ENCODE measurements at regions not wholly inside any gene's neighbourhood (a gene's known extent, or its start where the extent isn't known, plus 50 kb on each side); places are given as distances from the start of the nearest gene placed in this dataset.

GRCh38 chr18:46419391-46420141, 237.5 kb downstream of the LOXHD1 start:
- no peaks in the 10 kb centered on the region for H3K9me3 ChIP-seq
- no peaks in the 10 kb centered on the region for H3K27me3 ChIP-seq
- intact Hi-C loops (cut with DNase I; ENCODE audit: low total_unique reads), result no loop called here
- TF ChIP-seq CTCF (IDR thresholded peaks at IDR 0.05), result no peak
- no peak overlapping the region for H3K27ac ChIP-seq
- H3K4me3 ChIP-seq, result no peak overlapping the region
- H3K4me1 ChIP-seq, result peaks cover 0 to 15% (median 12%) of the 10 kb centered on the region in 4 donors
- no peaks in the 10 kb centered on the region for H3K36me3 ChIP-seq
- peak in 1 of 2 donors; percentile 53 for DNase-seq

- intact Hi-C loops (cut with DNase I; ENCODE audit: low total_unique reads), result no loop called here
- no peak overlapping the region for H3K27ac ChIP-seq
- no peak for TF ChIP-seq CTCF (IDR thresholded peaks at IDR 0.05)
- H3K9me3 ChIP-seq, result no peaks in the 10 kb centered on the region
- no peaks in the 10 kb centered on the region for H3K36me3 ChIP-seq
- H3K4me3 ChIP-seq, result no peak overlapping the region
- H3K27me3 ChIP-seq, result no peaks in the 10 kb centered on the region
- no peak for DNase-seq
- peaks cover 0 to 15% (median 12%) of the 10 kb centered on the region in 4 donors for H3K4me1 ChIP-seq
Observed at GRCh38 chr18:46421973-46422551, 235.0 kb downstream of the LOXHD1 start.

GRCh38 chr18:46422552-46423055, 234.4 kb downstream of the LOXHD1 start:
- intact Hi-C loops (cut with DNase I; ENCODE audit: low total_unique reads), result no loop called here
- Histone ChIP-seq H3K9me3 (no peaks in the 10 kb centered on the region), H3K4me3 (no peak overlapping the region), H3K36me3 (no peaks in the 10 kb centered on the region), H3K4me1 (peaks cover 0 to 15% (median 12%) of the 10 kb centered on the region in 4 donors), H3K27ac (no peak overlapping the region), H3K27me3 (no peaks in the 10 kb centered on the region)
- no peak for DNase-seq
- TF ChIP-seq CTCF (IDR thresholded peaks at IDR 0.05), result no peak

- H3K9me3 ChIP-seq, result no peaks in the 10 kb centered on the region
- H3K27ac ChIP-seq, result no peak overlapping the region
- H3K36me3 ChIP-seq, result no peaks in the 10 kb centered on the region
- no peaks in the 10 kb centered on the region for H3K27me3 ChIP-seq
- no peak overlapping the region for H3K4me3 ChIP-seq
- TF ChIP-seq CTCF (IDR thresholded peaks at IDR 0.05), result no peak
- H3K4me1 ChIP-seq, result peaks cover 0 to 13% (median 11%) of the 10 kb centered on the region in 4 donors
- DNase-seq, result no peak
- intact Hi-C loops (cut with DNase I; ENCODE audit: low total_unique reads), result no loop called here
Observed at GRCh38 chr18:46423226-46423805, 233.7 kb downstream of the LOXHD1 start.

- no peaks in the 10 kb centered on the region for H3K9me3 ChIP-seq
- H3K27me3 ChIP-seq, result no peaks in the 10 kb centered on the region
- H3K36me3 ChIP-seq, result no peaks in the 10 kb centered on the region
- no peak overlapping the region for H3K4me3 ChIP-seq
- no peak overlapping the region for H3K27ac ChIP-seq
- DNase-seq, result no peak
- TF ChIP-seq CTCF (IDR thresholded peaks at IDR 0.05), result no peak
- H3K4me1 ChIP-seq, result no peaks in the 10 kb centered on the region
- intact Hi-C loops (cut with DNase I; ENCODE audit: low total_unique reads), result no loop called here
Observed at GRCh38 chr18:46424898-46425297, 232.1 kb downstream of the LOXHD1 start.
